ENCODE measurements at regions not wholly inside any gene's neighbourhood (a gene's known extent, or its start where the extent isn't known, plus 50 kb on each side); places are given as distances from the start of the nearest gene placed in this dataset.

DNA sequence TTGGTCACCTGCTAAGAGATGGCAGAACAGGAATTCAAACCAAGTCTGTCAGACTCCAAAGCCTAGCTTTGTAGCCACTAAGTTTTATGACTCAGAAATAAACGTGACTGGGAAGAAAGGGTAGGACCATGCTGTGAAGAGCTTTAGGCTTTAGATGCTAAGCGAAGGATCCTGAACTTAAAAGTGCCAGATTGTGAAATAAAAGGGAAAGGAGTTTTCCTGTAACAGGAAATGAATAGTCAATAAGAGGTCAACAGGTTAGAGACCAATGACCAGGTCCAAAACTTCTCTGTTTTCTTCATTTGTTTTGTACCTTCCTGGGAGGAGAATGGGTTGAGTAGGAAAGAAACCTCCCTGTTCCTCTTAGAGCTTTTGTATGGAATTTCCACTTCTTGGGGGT lies 98.8 kb upstream of the EOLA2 start:
- Histone ChIP-seq H3K79me2 (ENCODE audit: insufficient read depth, low read length) (no peaks in the 10 kb centered on the region), H2BK12ac (ENCODE audit: insufficient read length, low read depth, low read length) (no peak overlapping the region), H3K4ac (ENCODE audit: low read depth, low read length) (no peak overlapping the region), H2BK15ac (ENCODE audit: low read depth, low read length) (no peak overlapping the region), H3K23ac (ENCODE audit: insufficient read length, low read depth, low read length) (no peak overlapping the region), H2AK5ac (ENCODE audit: insufficient read length, low read length) (no peak overlapping the region), H3K14ac (ENCODE audit: insufficient read depth, low read length) (no peak overlapping the region), H2BK20ac (ENCODE audit: low read depth, low read length, poor library complexity, severe bottlenecking) (no peak overlapping the region), H3K4me1 (ENCODE audit: insufficient read depth, low read length) (no peaks in the 10 kb centered on the region), H3K79me1 (ENCODE audit: insufficient read depth, low read depth, low read length, poor library complexity, severe bottlenecking) (no peaks in the 10 kb centered on the region), H2AFZ (ENCODE audit: low read length) (no peak overlapping the region), H2BK120ac (ENCODE audit: low read depth, low read length, poor library complexity, severe bottlenecking) (no peak overlapping the region), H4K5ac (ENCODE audit: insufficient read length, low read depth, low read length) (no peak overlapping the region), H3K56ac (ENCODE audit: insufficient read length, low read depth, low read length) (no peak overlapping the region), H3T11ph (ENCODE audit: low read length) (no peak overlapping the region), H2BK5ac (ENCODE audit: insufficient read length, low read length) (no peak overlapping the region), H3K27ac (ENCODE audit: insufficient read length, low read depth, low read length) (no peak overlapping the region), H3K18ac (ENCODE audit: insufficient read length, low read depth, low read length) (no peak overlapping the region), H4K91ac (ENCODE audit: insufficient read length, low read depth, low read length) (no peak overlapping the region), H3K23me2 (ENCODE audit: insufficient read length, low read depth, low read length, poor library complexity, severe bottlenecking) (no peaks in the 10 kb centered on the region), H4K20me1 (ENCODE audit: control insufficient read depth, insufficient read depth, insufficient read length) (no peaks in the 10 kb centered on the region), H3K4me2 (ENCODE audit: insufficient read depth, insufficient read length, low read length) (no peak overlapping the region), H3K9me3 (ENCODE audit: control insufficient read depth, low read depth, low read length) (peaks cover 6% of the 10 kb centered on the region), H4K8ac (replicated peaks; ENCODE audit: insufficient read length, low read depth, low read length) (no peak overlapping the region), H3K27me3 (ENCODE audit: insufficient read depth, low read length) (no peaks in the 10 kb centered on the region), H3K9ac (ENCODE audit: extremely low read depth, insufficient read length, low read length) (no peak overlapping the region)
- WGBS (ENCODE audit: extremely low coverage, insufficient read length, low lambda C conversion rate) = no CpG with 5 or more reads among the region's 2 CpGs
- peaks cover 54 to 62% of the 10 kb centered on the region in 2 experiments for H3K9me3 Mint-ChIP-seq
- H3K4me3 Mint-ChIP-seq = no peak overlapping the region
- H3K4me1 Mint-ChIP-seq = peaks cover 8 to 10% of the 10 kb centered on the region in 2 experiments
- H3K27ac Mint-ChIP-seq = no peak overlapping the region
- peaks cover 8% of the 10 kb centered on the region for H3K27me3 Mint-ChIP-seq (ENCODE audit: low read depth)
- DNase-seq = no peak
- H3K36me3 Mint-ChIP-seq (ENCODE audit: insufficient read depth in 1 of 3, low read depth in 3 of 3) = no peaks in the 10 kb centered on the region; a peak in 2 of 7 replicates
- TF ChIP-seq, protein P1, sequence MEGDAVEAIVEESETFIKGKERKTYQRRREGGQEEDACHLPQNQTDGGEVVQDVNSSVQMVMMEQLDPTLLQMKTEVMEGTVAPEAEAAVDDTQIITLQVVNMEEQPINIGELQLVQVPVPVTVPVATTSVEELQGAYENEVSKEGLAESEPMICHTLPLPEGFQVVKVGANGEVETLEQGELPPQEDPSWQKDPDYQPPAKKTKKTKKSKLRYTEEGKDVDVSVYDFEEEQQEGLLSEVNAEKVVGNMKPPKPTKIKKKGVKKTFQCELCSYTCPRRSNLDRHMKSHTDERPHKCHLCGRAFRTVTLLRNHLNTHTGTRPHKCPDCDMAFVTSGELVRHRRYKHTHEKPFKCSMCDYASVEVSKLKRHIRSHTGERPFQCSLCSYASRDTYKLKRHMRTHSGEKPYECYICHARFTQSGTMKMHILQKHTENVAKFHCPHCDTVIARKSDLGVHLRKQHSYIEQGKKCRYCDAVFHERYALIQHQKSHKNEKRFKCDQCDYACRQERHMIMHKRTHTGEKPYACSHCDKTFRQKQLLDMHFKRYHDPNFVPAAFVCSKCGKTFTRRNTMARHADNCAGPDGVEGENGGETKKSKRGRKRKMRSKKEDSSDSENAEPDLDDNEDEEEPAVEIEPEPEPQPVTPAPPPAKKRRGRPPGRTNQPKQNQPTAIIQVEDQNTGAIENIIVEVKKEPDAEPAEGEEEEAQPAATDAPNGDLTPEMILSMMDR (conservative IDR thresholded peaks at IDR 0.05) = no peak
